CD4-positive, alpha-beta T cell treated with Interleukin-15 for 1 hour (primary cell): ENCODE measurements at regions not wholly inside any gene's neighbourhood (a gene's known extent, or its start where the extent isn't known, plus 50 kb on each side); places are given as distances from the start of the nearest gene placed in this dataset.
"Not testable (repeated sequence)": the region's sequence is repeated elsewhere in the genome, so short reads cannot be mapped to it uniquely, and the experiment has no call there.

Source experiments
- DNase-seq: peaks from one replicate; pipeline ENCODE4 v3.0.0-alpha.2; 2020

DNA sequence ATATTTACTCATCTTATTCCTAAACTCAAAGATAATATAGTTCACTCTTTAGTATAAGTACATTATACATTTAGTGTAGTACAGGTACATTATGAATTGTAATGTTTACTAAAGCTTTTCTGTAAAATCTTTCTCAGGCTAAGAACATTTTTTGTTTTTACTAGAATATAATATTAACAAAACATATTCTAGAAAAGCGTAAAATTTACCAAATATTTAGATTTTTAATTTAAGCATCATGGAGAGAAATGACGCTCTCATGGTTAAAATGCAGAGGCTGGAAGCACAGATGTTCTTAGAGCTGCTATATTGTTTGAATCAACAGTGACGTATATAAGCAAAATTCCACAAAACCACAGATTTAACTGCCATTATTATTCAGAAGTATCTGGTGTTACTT is 54.7 kb upstream of the NBPF15 start:
- not testable (repeated sequence) for DNase-seq

DNA sequence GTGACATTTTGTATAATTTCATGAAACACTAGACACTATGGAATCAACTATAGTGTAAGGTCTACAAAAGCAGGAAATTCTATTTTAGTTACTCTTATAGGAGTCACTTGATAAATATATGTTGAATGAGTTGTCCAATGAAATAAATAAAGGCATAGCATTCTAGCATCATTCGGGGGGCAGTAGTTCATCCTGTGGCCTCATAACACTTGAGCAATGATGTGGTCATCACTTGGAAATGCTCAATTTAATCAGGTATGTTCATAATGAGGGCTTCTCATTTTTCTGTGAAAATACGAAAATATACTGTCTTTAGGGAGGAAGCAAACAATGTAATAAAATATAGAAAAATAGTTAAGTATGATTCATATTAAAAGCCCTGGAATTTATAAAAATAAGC is 55.4 kb upstream of the NBPF15 start:
- DNase-seq, result not testable (repeated sequence)

DNA sequence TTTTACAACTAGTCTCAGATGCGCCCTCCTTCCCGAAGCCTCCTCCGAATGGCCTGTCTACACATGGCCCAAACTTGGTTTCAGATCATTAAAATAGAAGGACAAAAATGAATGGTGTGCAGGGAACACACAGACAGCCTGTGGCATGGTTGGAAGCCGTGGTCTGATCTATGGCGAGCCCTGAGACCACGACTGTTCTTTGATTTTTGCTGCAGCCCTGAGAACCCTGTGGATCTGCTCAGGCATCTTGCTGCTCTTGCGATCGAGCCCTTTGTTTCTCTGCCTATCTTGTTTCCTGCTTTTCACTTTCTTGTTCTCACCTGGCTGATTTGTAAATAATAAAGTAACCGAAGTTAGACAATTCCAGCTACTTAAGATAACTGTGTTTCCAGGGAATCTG is 57.0 kb upstream of the NBPF15 start:
- not testable (repeated sequence) for DNase-seq

DNA sequence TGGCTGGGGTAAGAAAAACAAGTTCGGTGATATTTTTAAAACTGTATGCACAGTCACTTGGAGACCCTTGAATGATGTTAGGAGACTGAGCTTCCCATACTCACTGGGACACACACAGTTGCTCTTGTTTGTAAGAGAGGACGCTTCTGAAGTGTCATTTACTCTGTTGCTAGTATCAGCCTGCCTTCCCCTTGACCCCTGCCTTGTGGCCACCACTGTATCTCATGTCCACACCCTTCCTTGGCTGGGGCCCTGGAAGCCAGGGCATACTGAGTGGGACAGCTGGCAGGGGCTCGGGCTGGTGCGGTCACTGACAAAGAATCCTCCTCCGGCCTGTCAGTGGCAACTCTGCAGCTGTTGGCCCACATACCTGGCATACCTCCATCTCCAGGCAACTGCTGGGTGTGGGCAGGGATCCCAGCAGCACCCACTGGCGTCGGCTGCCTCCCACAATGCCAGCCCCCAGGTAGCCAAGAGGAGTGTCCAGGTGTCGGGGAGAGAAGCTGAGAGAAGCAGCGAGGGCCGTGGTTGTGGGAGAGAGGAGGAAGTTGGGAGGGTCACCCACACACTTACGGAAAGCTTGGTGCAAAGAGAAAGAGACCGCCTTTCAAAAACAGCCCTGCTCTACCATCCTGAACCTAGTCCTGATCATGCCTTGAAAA is 58.2 kb upstream of the NBPF15 start:
- not testable (repeated sequence) for DNase-seq

DNA sequence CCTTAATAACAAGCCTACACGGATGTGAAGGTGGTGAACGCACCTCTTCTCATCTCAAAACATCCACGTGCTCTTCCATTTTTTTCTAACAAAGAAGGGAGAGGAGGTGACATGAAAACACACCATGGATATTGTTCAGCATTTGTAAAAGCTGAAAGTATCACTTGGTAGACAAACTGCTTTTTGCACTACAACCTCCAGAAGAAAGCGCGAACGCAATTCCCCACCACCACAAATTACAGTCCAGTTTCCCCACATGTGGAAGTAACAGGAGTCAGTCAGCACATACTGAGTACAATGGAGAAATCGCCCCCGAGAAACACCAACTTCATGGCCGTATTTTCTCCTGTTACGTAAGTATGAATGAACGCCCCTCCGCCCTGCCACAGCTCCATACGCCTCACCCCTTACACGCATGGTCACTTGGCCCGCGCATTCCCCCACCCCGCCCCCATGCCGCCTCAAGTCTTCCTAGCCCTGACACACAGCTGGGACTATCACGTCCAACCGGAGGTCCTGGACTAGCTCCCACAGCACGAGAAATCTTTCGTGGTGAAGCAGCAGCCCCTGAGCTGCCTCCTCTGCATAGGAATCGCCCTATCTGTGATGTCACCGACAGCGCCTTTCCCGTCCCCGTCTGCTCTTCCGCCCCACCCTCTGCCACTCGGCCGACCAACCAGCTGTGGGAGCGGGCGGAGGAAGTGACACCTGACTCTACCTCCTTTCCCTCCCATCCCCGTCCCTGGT is 62.4 kb upstream of the NBPF15 start:
- DNase-seq, result peak; percentile 79

DNA sequence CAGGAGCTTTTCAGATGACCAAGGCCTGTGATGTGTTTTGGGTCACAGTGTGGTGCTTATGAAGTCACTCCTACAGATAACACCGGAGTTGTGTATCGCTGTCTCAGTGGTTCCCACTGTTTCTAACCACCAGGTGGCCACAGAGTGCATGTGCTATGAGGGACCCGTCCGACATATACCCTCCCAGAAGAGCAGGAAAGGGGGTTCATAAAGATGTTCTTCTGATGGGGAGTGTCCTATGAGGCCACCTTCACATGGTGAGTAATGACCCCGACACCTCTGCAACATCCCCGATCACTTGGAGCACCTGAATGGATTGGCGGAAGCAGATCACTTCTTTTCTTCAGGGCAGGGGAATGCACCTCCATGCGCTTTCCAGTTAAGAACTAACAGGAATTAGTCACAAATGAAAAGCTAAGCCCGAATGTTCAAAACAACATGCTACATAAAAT is 60.5 kb upstream of the PPIAL4F start:
- peak; percentile 36 for DNase-seq

DNA sequence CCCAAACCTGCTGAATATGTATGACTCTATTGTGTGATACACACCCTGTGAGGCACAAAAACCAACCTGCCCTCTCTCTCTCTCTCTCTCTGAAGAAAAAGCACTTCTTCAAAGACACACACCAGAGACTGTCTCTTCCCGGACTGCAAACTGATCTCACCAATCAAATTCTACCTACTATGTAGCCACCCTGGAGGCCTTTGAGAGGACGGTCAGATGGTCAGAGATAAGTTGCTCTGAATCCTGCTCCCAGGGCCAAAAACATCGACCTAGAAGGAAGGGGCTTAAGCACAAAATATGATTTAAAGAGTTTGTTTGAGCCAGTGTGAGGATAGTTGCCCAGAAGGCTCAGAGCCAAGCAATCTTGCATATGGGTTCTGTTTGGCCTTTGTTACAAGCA is 59.2 kb upstream of the PPIAL4F start:
- DNase-seq, result not testable (repeated sequence)

DNA sequence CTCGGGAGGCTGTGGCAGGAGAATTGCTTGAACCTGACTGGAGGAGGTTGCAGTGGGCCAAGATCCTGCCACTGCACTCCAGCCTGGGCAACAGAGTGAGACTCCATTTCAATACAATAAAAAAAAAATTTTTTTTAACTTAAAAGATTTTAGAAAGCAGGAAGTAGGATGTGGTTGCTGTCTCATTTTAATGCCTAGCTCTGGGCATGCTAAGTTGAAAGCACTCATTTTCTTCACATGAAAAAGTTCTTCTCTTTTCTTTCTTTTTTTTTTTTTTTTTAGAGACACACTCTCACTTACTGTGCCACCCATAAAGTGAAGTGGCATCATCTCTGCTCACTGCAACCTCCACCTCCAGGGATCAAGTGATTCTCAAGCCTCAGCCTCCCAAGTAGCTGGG is 58.4 kb upstream of the PPIAL4F start:
- not testable (repeated sequence) for DNase-seq

DNA sequence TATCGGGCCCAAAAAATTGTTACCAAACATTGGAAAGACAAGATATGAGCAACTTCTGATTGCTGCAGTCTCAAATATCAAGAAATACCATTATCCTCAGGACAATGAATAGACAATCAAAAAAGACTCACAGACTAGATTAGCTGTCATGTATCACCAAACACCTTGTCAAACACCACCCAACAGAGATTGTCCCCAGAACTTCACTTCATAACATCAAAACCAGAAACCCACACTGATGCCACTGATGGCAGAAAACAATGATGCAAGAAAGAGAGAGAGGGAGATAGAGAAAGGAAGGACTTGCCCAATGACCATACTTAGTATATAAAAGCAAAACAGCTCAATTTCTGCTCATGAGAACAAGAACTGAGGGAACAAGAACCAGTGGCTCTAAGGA is 56.0 kb upstream of the PPIAL4F start:
- DNase-seq, result not testable (repeated sequence)

DNA sequence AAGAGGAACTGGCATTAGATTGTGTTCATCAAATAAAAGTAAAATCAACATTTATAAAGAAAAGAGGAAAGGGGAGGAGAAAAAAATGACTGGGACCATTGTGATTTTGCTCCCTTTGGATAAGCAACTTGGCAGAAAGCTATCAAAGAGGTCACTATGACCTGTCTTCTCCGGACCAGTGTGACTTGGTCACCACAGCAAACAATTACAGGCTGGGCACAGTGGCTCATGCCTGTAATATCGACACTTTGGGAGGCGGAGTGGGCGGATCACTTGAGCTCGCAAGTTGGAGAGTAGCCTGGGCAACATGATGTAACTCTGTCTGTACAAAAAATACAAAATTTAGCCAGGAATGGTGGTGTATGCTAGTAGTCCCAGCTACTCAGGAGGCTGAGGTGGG is 55.5 kb upstream of the PPIAL4F start:
- not testable (repeated sequence) for DNase-seq

DNA sequence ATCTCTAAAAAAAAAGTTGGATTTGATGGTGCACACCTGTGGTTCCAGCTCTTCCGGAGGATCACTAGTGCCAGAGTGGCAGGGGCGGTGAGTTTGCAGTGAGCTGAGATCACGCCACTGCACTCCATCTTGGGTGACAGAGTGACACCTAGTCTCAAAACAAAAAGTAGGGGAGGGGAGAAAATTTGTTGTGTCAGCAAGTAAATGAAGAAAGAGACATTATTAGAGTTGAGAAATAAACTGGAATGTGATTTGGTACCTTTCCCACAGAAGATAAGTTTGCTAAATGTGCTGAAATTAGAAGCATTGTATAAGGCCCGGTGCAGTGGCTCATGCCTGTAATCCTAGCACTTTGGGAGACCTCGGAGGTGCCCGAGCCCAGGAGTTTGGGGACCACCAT is 54.0 kb upstream of the PPIAL4F start:
- not testable (repeated sequence) for DNase-seq

DNA sequence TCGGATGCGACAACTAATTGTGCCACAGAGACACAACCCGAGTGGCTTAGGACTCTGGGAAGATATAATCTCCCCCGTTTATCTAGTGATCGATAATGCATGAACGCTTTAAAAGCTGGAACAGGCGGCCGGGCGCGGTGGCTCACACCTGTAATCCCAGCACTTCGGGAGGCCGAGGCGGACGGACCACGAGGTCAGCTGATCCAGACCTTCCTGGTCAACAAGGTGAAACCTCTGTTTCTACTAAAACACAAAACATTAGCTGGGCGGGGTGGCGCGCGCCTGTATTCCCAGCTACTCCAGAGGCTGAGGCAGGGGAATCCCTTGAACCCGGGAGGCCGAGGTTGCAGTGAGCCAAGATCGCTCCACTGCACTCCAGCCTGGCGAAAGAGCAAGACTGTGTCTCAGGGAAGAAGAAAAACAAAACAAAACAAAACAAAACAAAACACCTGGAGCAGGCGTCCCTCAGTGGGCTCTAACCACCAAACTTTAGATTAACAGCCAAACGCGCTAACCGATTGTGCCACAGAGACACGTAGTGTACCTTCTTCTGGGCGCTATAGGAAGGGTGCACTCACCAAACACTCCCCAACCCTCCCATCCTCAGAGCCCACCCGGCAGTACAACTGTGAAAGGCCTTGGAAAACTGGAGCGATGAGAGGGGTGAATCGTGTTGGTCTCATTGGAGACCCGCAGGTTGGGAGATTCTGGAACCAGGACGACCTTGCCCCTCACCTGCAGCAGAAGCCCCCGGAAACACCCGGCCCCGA is 53.3 kb upstream of the PPIAL4F start:
- DNase-seq, result not testable (repeated sequence)
